Muscle layer of duodenum (tissue), 2 donors: ENCODE measurements at regions not wholly inside any gene's neighbourhood (a gene's known extent, or its start where the extent isn't known, plus 50 kb on each side); places are given as distances from the start of the nearest gene placed in this dataset.

Experiments
- H3K27ac ChIP-seq: one replicate; pipeline ENCODE4 v1.7.0; 2013; ENCODE audit warnings: mild to moderate bottlenecking, low read length
- H3K27me3 ChIP-seq: one replicate; pipeline ENCODE4 v1.7.0; 2013; ENCODE audit warnings: low read depth, mild to moderate bottlenecking, control low read depth, low read length
- H3K36me3 ChIP-seq, 2 donors: one replicate each; pipeline ENCODE4 v1.7.0; 2013; ENCODE audit warnings: low read length in 2 of 2, control low read depth in 1 of 2, mild to moderate bottlenecking in 1 of 2; ENCODE audit not compliant: insufficient read depth in 2 of 2, control insufficient read depth in 1 of 2
- H3K4me1 ChIP-seq, 2 donors: one replicate each; pipeline ENCODE4 v1.7.0; 2013; ENCODE audit warnings: low read length in 2 of 2, mild to moderate bottlenecking in 2 of 2, control low read depth in 1 of 2, moderate library complexity in 1 of 2; ENCODE audit not compliant: insufficient read depth in 2 of 2, control insufficient read depth in 1 of 2
- H3K4me3 ChIP-seq, 2 donors: one replicate each; pipeline ENCODE4 v1.7.0; 2013; ENCODE audit warnings: low read length in 2 of 2, low read depth in 1 of 2, mild to moderate bottlenecking in 1 of 2
- H3K9me3 ChIP-seq, 2 donors: one replicate each; pipeline ENCODE4 v1.7.0; 2013; ENCODE audit warnings: low read length in 2 of 2, control low read depth in 1 of 2, mild to moderate bottlenecking in 1 of 2; ENCODE audit not compliant: control insufficient read depth in 1 of 2
- donor health status: healthy.

DNA sequence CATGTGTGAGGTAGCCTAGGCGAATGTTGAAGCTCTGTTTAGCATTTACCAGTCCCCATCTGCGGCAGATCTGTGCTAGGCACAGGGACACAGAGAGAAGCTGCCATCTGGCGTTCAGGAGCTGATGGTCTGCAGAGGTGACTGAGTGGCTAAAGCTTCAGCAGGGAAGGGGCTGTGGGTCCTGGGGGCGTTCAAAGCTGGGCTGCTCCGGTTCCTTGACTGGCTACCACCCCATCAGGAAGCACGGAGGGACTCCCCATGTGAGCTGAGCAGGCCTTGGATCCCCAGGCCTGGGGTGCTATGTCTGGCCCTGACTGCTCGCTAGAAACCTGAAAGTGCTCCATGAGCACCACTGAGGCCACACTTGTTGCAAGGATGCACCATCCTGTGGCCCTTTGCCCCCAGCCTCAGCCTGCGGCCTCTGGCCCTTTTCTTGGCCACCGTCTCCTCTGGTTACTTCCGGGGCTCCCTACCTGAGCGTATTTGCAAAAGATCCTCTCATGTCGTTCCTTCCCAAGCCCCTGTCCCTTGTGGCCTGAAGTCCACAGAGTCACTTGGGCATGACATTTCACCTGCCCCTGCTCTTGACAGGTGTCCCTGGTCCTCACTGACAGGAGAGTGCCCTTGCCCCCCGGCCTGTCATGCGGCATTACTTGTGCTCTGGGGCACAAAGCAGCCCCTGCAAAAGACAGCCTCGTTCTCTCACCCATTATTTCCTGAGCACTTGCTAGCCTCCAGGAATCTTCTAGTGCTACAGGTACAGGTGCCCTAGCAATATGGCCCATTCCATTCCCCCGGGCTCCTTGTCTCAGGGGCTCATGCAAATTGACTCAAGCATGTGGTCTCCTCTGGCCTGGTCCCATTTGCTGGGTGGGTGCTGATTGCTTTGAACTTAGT lies 108.1 kb downstream of the GLRX3 start:
- peaks cover 0 to 11% of the 10 kb centered on the region in 2 donors for H3K9me3 ChIP-seq
- H3K27ac ChIP-seq: no peak overlapping the region
- H3K27me3 ChIP-seq: no peaks in the 10 kb centered on the region
- H3K4me3 ChIP-seq: no peak overlapping the region
- no peaks in the 10 kb centered on the region for H3K4me1 ChIP-seq
- no peaks in the 10 kb centered on the region for H3K36me3 ChIP-seq

DNA sequence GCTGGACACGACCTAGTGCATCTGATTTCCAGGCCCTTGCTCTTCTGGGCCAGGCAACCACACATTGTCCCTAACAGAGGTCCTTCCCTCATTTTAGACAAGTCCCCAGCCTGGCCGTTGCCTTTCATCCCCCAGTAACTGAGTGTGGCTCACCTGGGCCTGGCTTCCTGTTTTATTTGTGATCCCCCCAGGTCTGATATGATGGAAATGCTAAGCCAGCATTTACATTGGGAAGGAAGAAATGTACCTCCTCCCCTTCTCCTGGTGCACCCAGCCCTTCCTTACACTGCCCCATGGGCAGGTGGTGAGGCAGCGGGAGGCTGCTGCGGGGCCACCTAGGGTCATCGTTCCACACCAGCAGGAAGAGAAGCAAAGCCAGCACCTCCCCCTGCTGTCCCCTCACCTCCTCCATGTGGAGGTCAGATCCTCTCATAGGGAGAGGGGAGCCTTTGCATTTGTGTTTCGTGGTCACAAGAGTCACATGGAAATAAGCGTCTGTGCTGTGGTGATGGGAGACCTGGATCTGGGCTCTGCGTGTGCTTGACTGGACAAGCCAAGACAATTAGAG lies 108.8 kb downstream of the GLRX3 start:
- Histone ChIP-seq H3K4me3 (no peak overlapping the region), H3K9me3 (peaks cover 0 to 14% of the 10 kb centered on the region in 2 donors), H3K4me1 (no peaks in the 10 kb centered on the region), H3K27me3 (no peaks in the 10 kb centered on the region), H3K27ac (no peak overlapping the region), H3K36me3 (no peaks in the 10 kb centered on the region)

DNA sequence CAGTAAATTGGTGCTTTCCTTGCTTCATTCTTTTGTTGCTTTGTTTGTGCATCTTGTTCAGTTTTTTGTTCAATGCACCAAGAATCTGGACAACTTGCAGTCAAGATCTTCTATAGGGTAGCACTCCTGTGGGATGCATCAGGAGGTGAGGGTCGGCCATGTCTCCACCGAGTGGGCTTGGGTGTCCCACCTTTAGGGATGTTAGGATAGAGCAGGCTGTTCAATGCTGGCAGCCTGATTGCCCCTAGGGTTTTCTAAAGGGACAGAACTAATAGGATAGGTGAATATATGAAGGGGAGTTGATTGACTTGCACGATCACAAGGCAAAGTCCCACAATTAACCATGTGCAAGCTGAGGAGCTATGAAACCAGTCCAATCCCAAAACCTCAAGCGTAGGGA lies 109.9 kb downstream of the GLRX3 start:
- Histone ChIP-seq H3K4me3 (no peak overlapping the region), H3K27me3 (no peaks in the 10 kb centered on the region), H3K9me3 (peaks cover 0 to 11% of the 10 kb centered on the region in 2 donors), H3K36me3 (no peaks in the 10 kb centered on the region), H3K4me1 (no peaks in the 10 kb centered on the region), H3K27ac (no peak overlapping the region)

DNA sequence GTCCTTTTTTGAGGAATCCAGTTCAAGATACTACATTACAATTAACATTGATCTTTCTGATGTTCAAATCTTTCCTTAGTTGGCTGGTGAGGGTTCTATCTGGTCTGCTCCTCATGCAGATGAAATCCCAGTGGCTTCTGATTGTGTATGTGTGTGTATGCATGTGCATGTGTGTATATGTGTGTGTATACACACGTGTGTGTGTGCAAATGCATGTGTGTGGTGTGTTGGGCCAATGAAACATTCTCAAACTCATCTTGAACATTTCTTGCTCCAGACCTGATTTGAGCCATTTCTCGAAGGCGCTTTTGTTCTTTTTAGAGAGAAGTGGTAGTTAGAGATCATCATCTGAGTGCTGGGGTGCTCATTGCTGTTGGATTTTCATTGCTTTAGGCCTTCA lies 113.9 kb downstream of the GLRX3 start:
- no peaks in the 10 kb centered on the region for H3K27me3 ChIP-seq
- no peak overlapping the region for H3K27ac ChIP-seq
- H3K9me3 ChIP-seq: peaks cover 0 to 6% of the 10 kb centered on the region in 2 donors
- H3K36me3 ChIP-seq: no peaks in the 10 kb centered on the region
- H3K4me1 ChIP-seq: no peaks in the 10 kb centered on the region
- H3K4me3 ChIP-seq: no peak overlapping the region

DNA sequence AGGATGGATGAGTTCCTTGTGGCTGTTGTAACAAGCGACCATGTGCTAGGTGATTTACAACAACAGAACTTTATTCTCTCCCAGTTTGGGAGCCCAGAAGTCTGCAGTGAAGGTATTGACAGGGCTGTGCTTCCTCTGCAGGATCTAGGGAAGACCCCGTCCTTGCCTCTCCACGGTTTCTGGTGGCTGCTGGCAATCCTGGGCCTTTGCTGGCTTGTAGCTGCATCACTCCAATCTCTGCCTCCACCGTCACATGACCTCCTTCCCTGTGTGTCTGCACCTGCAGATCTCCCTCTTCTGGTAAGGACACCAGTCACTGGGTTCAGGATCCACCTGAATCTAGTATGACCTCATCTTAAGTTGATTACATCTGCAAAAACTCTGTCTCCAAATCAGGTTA lies 115.6 kb downstream of the GLRX3 start:
- Histone ChIP-seq H3K27me3 (no peaks in the 10 kb centered on the region), H3K4me1 (no peaks in the 10 kb centered on the region), H3K36me3 (no peaks in the 10 kb centered on the region), H3K27ac (no peak overlapping the region), H3K4me3 (no peak overlapping the region), H3K9me3 (peaks cover 0 to 6% of the 10 kb centered on the region in 2 donors)

DNA sequence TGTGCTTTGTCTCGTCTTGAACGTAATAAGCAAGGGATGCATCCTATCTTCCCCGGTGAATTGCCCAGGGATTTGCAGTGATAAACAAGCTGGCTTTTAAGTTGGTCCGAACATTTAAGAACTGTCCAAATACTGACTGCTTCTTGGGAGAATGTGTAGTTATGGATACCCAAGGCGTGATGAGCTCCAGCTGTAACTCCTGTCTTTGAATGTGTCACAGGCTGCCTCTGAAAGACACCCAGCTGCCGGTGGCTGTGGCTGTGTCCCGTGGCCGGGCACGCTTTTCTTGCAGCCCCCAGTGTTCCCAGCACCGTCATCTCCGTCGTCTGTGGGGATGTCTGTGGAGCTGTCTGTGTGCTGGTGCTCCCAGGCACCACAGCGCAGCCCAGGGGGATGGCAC lies 118.1 kb downstream of the GLRX3 start:
- Histone ChIP-seq H3K36me3 (no peaks in the 10 kb centered on the region), H3K9me3 (peaks cover 0 to 6% of the 10 kb centered on the region in 2 donors), H3K4me3 (no peak overlapping the region), H3K27me3 (no peaks in the 10 kb centered on the region), H3K27ac (no peak overlapping the region), H3K4me1 (no peaks in the 10 kb centered on the region)

DNA sequence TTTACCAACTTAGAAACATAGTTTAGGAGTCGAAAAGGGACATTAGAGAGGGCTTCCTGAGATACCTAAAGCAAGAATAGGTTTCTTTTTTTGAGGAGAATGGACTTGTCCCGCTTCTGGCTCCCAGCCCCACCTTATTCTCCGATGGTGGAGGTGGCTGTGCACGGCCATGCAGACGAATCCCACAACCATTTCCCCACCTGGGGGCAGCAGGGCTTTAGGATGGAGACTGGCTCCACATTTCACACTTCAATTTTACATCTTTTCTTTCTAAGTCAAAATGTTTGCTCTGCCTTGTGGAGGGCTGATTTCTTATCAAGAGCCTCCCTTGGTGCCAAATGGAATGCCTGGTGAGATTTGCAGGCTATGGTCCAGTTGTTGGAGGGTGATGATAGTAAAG lies 118.5 kb downstream of the GLRX3 start:
- Histone ChIP-seq H3K27ac (no peak overlapping the region), H3K4me3 (no peak overlapping the region), H3K4me1 (no peaks in the 10 kb centered on the region), H3K36me3 (no peaks in the 10 kb centered on the region), H3K27me3 (no peaks in the 10 kb centered on the region), H3K9me3 (peaks cover 0 to 6% of the 10 kb centered on the region in 2 donors)

DNA sequence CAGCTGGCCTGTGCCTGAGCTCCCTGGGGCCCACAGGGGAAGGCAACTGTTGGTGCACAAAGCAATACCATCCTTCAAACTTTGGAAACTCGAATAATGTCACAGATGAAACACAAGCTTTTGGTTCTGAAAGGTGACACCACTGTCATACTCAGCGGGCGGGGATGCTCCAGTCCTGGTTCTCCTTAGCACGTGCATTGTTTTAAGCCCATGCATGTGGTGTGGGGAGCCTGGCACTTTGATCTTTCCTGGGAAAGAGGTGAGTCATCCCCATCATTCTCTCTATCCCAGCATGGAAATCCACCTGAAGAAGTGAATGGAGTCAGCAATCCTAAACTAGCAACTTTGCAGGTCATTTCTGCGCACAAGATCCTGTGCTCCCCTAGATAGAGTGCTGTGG lies 119.6 kb downstream of the GLRX3 start:
- Histone ChIP-seq H3K36me3 (no peaks in the 10 kb centered on the region), H3K9me3 (no peaks in the 10 kb centered on the region), H3K27ac (no peak overlapping the region), H3K4me1 (no peaks in the 10 kb centered on the region), H3K27me3 (no peaks in the 10 kb centered on the region), H3K4me3 (no peak overlapping the region)

DNA sequence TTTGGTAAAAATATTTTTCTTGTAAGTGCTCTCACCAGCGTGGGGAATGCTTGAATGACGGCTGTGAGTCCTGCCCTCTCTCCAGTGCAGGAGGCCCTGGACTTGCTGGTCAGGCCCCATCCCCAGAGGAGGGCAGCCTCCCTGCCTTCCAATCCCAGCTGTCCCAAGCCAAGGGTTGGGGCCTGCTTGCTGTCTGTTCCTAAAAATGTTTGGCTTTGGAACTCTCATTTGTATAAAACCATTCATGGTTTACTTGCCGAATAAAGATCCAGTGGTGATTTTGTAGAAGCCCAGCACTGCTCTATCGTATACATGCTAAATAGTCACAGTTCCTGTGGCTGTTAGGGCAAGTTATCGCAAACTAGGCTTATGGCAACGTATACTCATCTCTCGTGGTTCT lies 121.7 kb downstream of the GLRX3 start:
- Histone ChIP-seq H3K4me1 (no peaks in the 10 kb centered on the region), H3K4me3 (no peak overlapping the region), H3K36me3 (no peaks in the 10 kb centered on the region), H3K27me3 (no peaks in the 10 kb centered on the region), H3K27ac (no peak overlapping the region), H3K9me3 (no peaks in the 10 kb centered on the region)

DNA sequence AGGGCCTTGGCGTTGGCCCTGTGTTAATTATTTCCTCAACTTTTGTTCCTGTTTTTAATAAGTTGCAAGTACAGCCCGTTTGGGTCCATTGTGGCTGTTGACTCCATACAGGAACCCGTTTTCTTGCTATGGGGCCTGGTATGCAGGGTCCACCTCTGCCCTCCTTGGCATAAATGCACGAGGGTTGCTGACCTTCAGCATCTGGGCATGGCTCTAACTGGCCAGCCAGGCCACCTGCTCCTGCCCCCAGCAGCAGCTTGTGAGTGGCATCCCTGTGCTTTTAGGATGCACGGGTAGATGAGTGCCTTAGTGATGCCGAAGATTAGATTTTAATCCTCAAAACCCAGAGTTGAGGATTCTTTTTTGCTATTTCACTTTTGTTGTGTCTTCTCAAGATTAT lies 123.2 kb downstream of the GLRX3 start:
- H3K27ac ChIP-seq: no peak overlapping the region
- H3K36me3 ChIP-seq: no peaks in the 10 kb centered on the region
- H3K4me3 ChIP-seq: no peak overlapping the region
- H3K9me3 ChIP-seq: peaks cover 0 to 3% of the 10 kb centered on the region in 2 donors
- no peaks in the 10 kb centered on the region for H3K27me3 ChIP-seq
- no peaks in the 10 kb centered on the region for H3K4me1 ChIP-seq

DNA sequence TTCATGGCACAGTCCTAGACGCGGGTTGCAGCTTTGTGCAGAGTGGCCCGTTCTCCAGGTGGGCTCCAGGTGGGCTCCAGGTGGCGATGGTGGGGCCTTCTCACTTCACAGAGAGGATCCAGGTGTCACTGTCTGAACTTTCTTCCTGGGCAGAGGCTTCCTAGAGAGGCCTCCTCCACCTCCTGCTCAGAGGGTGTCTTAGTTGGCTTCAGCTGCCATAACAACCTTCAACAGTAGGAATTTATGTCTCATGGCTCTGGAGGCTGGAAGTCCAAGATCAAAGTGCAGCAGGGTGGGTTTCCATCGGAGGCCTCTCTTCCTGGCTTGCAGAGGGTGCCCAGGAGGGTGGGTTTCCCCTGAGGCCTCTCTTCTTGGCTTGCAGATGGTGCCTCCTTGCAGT lies 125.1 kb downstream of the GLRX3 start:
- Histone ChIP-seq H3K4me3 (no peak overlapping the region), H3K27ac (no peak overlapping the region), H3K36me3 (no peaks in the 10 kb centered on the region), H3K27me3 (no peaks in the 10 kb centered on the region), H3K4me1 (no peaks in the 10 kb centered on the region), H3K9me3 (peaks cover 0 to 3% of the 10 kb centered on the region in 2 donors)
